Peyer's patch (tissue), 4 donors: ENCODE measurements at regions not wholly inside any gene's neighbourhood (a gene's known extent, or its start where the extent isn't known, plus 50 kb on each side); places are given as distances from the start of the nearest gene placed in this dataset.

ENCODE experiments used
- DNase-seq, 3 donors: peaks; one replicate each; pipeline ENCODE4 v3.0.0-alpha.2; 2017 to 2019
- H3K27ac ChIP-seq, 4 donors: fragments of 200-600 bp; sonication (generic); one replicate each; pipeline ENCODE4 v1.5.1; 2016 to 2019
- H3K27me3 ChIP-seq, 2 donors: fragments of 200-600 bp; sonication (generic); one replicate each; pipeline ENCODE4 v1.5.1; 2019
- H3K36me3 ChIP-seq, 3 donors: fragments of 200-600 bp; sonication (generic); one replicate each; pipeline ENCODE4 v1.5.1; 2016 to 2019
- H3K4me1 ChIP-seq, 4 donors: fragments of 200-600 bp; sonication (generic); one replicate each; pipeline ENCODE4 v1.5.1; 2016 to 2019
- H3K4me3 ChIP-seq, 4 donors: fragments of 200-600 bp; sonication (generic); 1 replicate in 3 of 4; 2 replicates in 1 of 4; pipeline ENCODE4 v1.5.1; 2016 to 2019; ENCODE audit warnings: mild to moderate bottlenecking in 1 of 4
- H3K9me3 ChIP-seq, 4 donors: fragments of 200-600 bp; sonication (generic); one replicate each; pipeline ENCODE4 v1.5.1; 2016 to 2019; ENCODE audit warnings: mild to moderate bottlenecking in 1 of 4
- POLR2A ChIP-seq, 2 donors: fragments of 450-650 bp; IDR thresholded peaks; one replicate each; pipeline ENCODE4 v1.5.1; 2017; ENCODE audit warnings: antibody characterized with exemption in 2 of 2, mild to moderate bottlenecking in 2 of 2, moderate library complexity in 2 of 2
- TF ChIP-seq, protein P1 (sequence below), 6 experiments: fragments of 450-650 bp in 4 of 6; fragments of 200-600 bp in 2 of 6; sonication (generic) in 1 of 6; IDR thresholded peaks; one replicate each; pipeline ENCODE4 v1.5.1; 2017 to 2019; ENCODE audit warnings: antibody characterized with exemption in 6 of 6, mild to moderate bottlenecking in 3 of 6, moderate library complexity in 1 of 6

DNA sequence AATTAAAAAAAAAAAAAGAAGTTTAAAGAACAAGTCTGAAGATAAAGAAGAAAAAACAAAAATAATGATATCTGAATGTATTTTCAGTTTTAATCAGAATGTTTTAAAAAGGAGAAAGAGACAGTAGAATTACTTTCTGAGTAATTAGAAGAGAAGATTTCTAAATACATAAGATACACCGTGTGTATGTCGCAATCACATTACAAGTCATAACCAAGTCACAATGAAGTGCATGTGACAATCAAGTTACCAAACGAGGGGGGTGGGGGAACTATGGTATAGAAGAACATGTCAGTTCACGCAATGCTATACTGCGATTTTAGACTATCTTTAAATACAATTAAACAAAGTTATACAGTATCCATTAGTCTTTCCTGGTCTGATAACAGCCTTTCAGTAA is 1464.1 kb upstream of the FLRT2 start:
- no peak for TF ChIP-seq POLR2A (IDR thresholded peaks at IDR 0.05)
- TF ChIP-seq, protein P1, sequence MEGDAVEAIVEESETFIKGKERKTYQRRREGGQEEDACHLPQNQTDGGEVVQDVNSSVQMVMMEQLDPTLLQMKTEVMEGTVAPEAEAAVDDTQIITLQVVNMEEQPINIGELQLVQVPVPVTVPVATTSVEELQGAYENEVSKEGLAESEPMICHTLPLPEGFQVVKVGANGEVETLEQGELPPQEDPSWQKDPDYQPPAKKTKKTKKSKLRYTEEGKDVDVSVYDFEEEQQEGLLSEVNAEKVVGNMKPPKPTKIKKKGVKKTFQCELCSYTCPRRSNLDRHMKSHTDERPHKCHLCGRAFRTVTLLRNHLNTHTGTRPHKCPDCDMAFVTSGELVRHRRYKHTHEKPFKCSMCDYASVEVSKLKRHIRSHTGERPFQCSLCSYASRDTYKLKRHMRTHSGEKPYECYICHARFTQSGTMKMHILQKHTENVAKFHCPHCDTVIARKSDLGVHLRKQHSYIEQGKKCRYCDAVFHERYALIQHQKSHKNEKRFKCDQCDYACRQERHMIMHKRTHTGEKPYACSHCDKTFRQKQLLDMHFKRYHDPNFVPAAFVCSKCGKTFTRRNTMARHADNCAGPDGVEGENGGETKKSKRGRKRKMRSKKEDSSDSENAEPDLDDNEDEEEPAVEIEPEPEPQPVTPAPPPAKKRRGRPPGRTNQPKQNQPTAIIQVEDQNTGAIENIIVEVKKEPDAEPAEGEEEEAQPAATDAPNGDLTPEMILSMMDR (IDR thresholded peaks at IDR 0.05), result no peak
- no peak for DNase-seq
- no peaks in the 10 kb centered on the region for H3K27me3 ChIP-seq

DNA sequence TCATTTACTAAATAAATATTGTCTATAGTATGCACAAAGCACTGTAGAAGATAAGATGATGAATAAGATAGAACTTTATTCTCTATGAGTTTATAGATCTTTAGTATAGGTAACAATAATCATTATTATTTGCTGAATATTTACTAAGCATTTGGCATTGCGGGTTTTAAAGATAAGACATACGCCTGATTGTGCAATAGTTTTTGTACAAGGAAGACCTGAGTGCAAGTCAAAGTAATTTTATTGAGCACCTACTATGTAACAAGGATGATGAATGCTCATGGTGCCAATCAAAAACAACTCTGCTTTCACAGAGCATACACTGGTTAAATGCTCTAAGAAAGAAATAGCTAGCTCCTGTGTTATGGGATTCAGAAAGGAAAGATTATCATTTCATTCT is 1461.7 kb upstream of the FLRT2 start:
- no peak overlapping the region for H3K4me3 ChIP-seq
- TF ChIP-seq, protein P1 (IDR thresholded peaks at IDR 0.05), result no peak
- no peak for TF ChIP-seq POLR2A (IDR thresholded peaks at IDR 0.05)
- H3K27ac ChIP-seq, result no peak overlapping the region
- H3K9me3 ChIP-seq, result no peaks in the 10 kb centered on the region
- no peaks in the 10 kb centered on the region for H3K27me3 ChIP-seq
- H3K4me1 ChIP-seq, result no peaks in the 10 kb centered on the region
- DNase-seq, result no peak
- no peaks in the 10 kb centered on the region for H3K36me3 ChIP-seq

More for the DNA sequence above, 1464.1 kb upstream of the FLRT2 start:
- Histone ChIP-seq H3K27ac (no peak overlapping the region), H3K9me3 (no peaks in the 10 kb centered on the region), H3K4me1 (no peaks in the 10 kb centered on the region), H3K36me3 (no peaks in the 10 kb centered on the region), H3K4me3 (no peak overlapping the region)

DNA sequence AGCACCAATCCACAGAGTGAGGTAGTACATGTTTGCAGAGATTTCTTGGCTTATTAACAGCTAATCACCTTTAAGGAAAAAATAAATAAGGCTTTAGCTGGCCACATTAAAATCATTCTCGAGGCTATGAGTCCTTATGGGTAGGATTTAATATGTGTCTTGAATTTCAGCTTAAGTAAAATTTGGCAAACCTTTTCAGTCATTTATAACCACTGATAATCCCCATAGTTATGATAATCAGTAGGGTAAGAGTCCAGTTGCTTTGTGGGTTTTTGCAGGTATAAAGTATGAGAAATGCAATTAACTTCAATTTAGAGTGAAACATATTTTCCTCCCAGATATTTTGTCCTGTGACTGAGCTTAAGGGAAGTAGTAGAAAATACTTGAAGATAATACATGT is 1458.9 kb upstream of the FLRT2 start:
- Histone ChIP-seq H3K27me3 (no peaks in the 10 kb centered on the region), H3K9me3 (no peaks in the 10 kb centered on the region), H3K4me3 (no peak overlapping the region), H3K4me1 (no peaks in the 10 kb centered on the region), H3K27ac (no peak overlapping the region), H3K36me3 (no peaks in the 10 kb centered on the region)
- no peak for DNase-seq
- TF ChIP-seq, protein P1 (IDR thresholded peaks at IDR 0.05), result no peak
- no peak for TF ChIP-seq POLR2A (IDR thresholded peaks at IDR 0.05)

DNA sequence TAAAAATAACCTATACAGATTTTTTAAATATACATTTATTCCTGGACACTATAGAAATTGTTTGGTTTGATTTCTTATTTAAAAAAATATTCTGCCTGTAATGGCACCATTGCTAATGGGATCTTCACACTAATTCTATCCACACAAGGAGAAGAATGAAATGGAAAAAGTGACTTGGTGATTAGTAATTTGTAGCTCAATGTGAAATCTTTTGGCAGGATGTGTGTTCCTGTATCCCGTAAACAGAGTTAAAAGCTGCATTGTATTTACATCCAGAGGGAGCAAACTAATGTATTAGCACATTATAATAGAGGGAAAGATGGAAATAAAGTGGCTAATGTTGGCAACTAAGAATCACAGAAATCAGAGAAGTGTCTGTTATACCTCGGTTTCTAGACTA is 1455.3 kb upstream of the FLRT2 start:
- H3K27me3 ChIP-seq, result no peaks in the 10 kb centered on the region
- H3K36me3 ChIP-seq, result no peaks in the 10 kb centered on the region
- TF ChIP-seq POLR2A (IDR thresholded peaks at IDR 0.05), result no peak
- TF ChIP-seq, protein P1 (IDR thresholded peaks at IDR 0.05), result no peak
- no peaks in the 10 kb centered on the region for H3K4me1 ChIP-seq
- no peak overlapping the region for H3K4me3 ChIP-seq
- DNase-seq, result no peak
- H3K27ac ChIP-seq, result no peak overlapping the region
- no peaks in the 10 kb centered on the region for H3K9me3 ChIP-seq

DNA sequence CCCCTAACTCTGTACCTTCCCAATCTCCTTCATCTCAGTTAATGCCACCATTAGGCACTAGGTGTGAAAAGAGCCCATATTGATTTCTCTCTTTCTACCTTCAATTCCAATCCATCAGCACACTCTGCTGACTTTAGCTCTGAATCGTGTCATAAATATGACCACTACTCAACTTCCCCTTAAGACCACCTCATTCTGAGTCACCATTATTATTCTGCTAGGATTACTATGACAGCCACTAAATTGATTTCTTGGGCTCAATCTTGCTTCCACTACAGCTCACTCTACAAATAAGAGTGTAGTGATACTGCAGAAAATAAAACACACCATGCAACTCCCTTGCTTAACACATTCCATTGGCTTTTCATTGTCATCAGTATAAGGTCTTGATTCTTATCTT is 1449.0 kb upstream of the FLRT2 start:
- peaks cover 0 to 4% (median 0%) of the 10 kb centered on the region in 4 donors for H3K9me3 ChIP-seq
- H3K4me1 ChIP-seq, result no peaks in the 10 kb centered on the region
- H3K27ac ChIP-seq, result no peak overlapping the region
- no peaks in the 10 kb centered on the region for H3K27me3 ChIP-seq
- TF ChIP-seq, protein P1 (IDR thresholded peaks at IDR 0.05), result no peak
- TF ChIP-seq POLR2A (IDR thresholded peaks at IDR 0.05), result no peak
- H3K36me3 ChIP-seq, result no peaks in the 10 kb centered on the region
- no peak for DNase-seq
- no peak overlapping the region for H3K4me3 ChIP-seq

DNA sequence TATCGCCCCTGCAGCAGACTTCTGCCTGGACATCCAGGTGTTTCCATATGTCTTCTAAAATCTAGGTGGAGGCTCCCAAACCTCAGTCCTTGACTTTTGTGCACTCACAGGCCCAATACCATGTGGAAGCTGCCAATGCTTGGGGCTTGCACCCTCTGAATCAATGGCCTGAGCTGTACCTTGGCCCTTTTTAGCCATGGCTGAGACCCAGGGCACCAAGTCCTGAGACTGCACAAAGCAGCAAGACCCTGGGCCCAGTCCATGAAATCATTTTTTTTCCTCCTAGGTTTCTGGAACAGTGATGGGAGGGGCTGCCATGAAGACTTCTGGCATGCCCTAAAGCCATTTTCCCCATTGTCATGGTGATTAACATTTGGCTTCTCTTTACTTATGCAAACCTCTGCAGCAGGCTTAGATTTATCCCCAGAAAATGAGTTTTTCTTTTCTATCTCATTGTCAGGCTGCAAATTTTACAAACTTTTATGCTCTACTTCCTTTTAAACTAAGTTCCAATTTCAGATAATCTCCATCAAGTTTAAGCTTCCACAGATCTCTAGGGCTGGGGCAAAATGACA is 1445.8 kb upstream of the FLRT2 start:
- TF ChIP-seq, protein P1 (IDR thresholded peaks at IDR 0.05), result no peak
- no peak for TF ChIP-seq POLR2A (IDR thresholded peaks at IDR 0.05)
- H3K4me3 ChIP-seq, result no peak overlapping the region
- no peak for DNase-seq

More for the DNA sequence above, 1445.8 kb upstream of the FLRT2 start:
- Histone ChIP-seq H3K27me3 (no peaks in the 10 kb centered on the region), H3K27ac (no peak overlapping the region), H3K4me1 (no peaks in the 10 kb centered on the region), H3K9me3 (peaks cover 0 to 4% (median 0%) of the 10 kb centered on the region in 4 donors), H3K36me3 (no peaks in the 10 kb centered on the region)
